Retinal pigment epithelial cell (primary cell): ENCODE measurements at regions not wholly inside any gene's neighbourhood (a gene's known extent, or its start where the extent isn't known, plus 50 kb on each side); places are given as distances from the start of the nearest gene placed in this dataset.
"Not testable (repeated sequence)": the region's sequence is repeated elsewhere in the genome, so short reads cannot be mapped to it uniquely, and the experiment has no call there.

Experiments used
- DNase-seq: peaks from one replicate; pipeline ENCODE4 v3.0.0-alpha.2; 2010; ENCODE audit warnings: low read depth
- H3K4me3 ChIP-seq: 2 replicates; pipeline ENCODE4 v1.5.1; 2011; ENCODE audit warnings: mild to moderate bottlenecking, low read length, control low read depth, moderate library complexity
- CTCF ChIP-seq: conservative IDR thresholded peaks from 2 replicates; pipeline ENCODE4 v1.5.1; 2011; ENCODE audit warnings: low read depth, low read length, control low read depth, inconsistent platforms

- H3K4me3 ChIP-seq, result no peak overlapping the region
- DNase-seq, result no peak
- no peak for TF ChIP-seq CTCF
Measured at GRCh38 chr12:128033473-128033872, 233.5 kb upstream of the TMEM132C start.

- no peak overlapping the region for H3K4me3 ChIP-seq
- TF ChIP-seq CTCF, result no peak
- no peak for DNase-seq
Measured at GRCh38 chr12:128040971-128041370, 226.0 kb upstream of the TMEM132C start.

GRCh38 chr12:128042283-128042682 lies 224.7 kb upstream of the TMEM132C start:
- DNase-seq, result not testable (repeated sequence)

GRCh38 chr12:128042825-128043224 lies 224.1 kb upstream of the TMEM132C start:
- no peak overlapping the region for H3K4me3 ChIP-seq
- TF ChIP-seq CTCF, result no peak
- DNase-seq, result no peak

More at GRCh38 chr12:128042283-128042682, 224.7 kb upstream of the TMEM132C start:
- H3K4me3 ChIP-seq, result not testable (repeated sequence)

- TF ChIP-seq CTCF, result no peak
- DNase-seq, result no peak
- no peak overlapping the region for H3K4me3 ChIP-seq
Measured at GRCh38 chr12:128043317-128043716, 223.7 kb upstream of the TMEM132C start.

- H3K4me3 ChIP-seq, result no peak overlapping the region
- no peak for DNase-seq
- TF ChIP-seq CTCF, result no peak
Measured at GRCh38 chr12:128047266-128048060, 219.5 kb upstream of the TMEM132C start.

GRCh38 chr12:128052331-128052730 lies 214.6 kb upstream of the TMEM132C start:
- no peak overlapping the region for H3K4me3 ChIP-seq
- no peak for DNase-seq
- no peak for TF ChIP-seq CTCF

- DNase-seq, result no peak
- H3K4me3 ChIP-seq, result no peak overlapping the region
- no peak for TF ChIP-seq CTCF
Measured at GRCh38 chr12:128052777-128053176, 214.2 kb upstream of the TMEM132C start.
